Calu3 (cell line): ENCODE measurements at regions not wholly inside any gene's neighbourhood (a gene's known extent, or its start where the extent isn't known, plus 50 kb on each side); places are given as distances from the start of the nearest gene placed in this dataset.

ENCODE experiments used
- BruUV-seq: library from RNA; stranded (reverse); fragments of 400-500 nt; replicated peaks from 2 replicates; lab custom pipeline; 2021; lab: Mats Ljungman, UMichigan
- CTCF ChIA-PET: fragments of 300-600 bp; sonication (Branson Sonifier 250); formaldehyde crosslinking; loops from one replicate; lab custom pipeline; 2022; ENCODE audit warnings: antibody characterized with exemption; lab: Charles Lee
- DNase-seq: peaks from one replicate; pipeline ENCODE4 v3.0.0; 2022
- H3K27ac Mint-ChIP-seq: one replicate; pipeline ENCODE4 v1.8.0; 2022; ENCODE audit warnings: mixed read lengths; ENCODE audit not compliant: unreplicated experiment
- H3K27me3 Mint-ChIP-seq: one replicate; pipeline ENCODE4 v1.8.0; 2022; ENCODE audit warnings: mixed read lengths; ENCODE audit not compliant: unreplicated experiment
- H3K36me3 Mint-ChIP-seq: one replicate; pipeline ENCODE4 v1.8.0; 2022; ENCODE audit warnings: mild to moderate bottlenecking, moderate library complexity, mixed read lengths; ENCODE audit not compliant: insufficient read depth, unreplicated experiment
- H3K4me1 Mint-ChIP-seq: one replicate; pipeline ENCODE4 v1.8.0; 2022; ENCODE audit warnings: mild to moderate bottlenecking, low read depth, mixed read lengths; ENCODE audit not compliant: unreplicated experiment
- H3K4me3 Mint-ChIP-seq: one replicate; pipeline ENCODE4 v1.8.0; 2022; ENCODE audit warnings: mild to moderate bottlenecking, low read depth, moderate library complexity, mixed read lengths; ENCODE audit not compliant: unreplicated experiment
- H3K9me3 Mint-ChIP-seq: one replicate; pipeline ENCODE4 v1.8.0; 2022; ENCODE audit warnings: low read depth, mixed read lengths; ENCODE audit not compliant: unreplicated experiment
- intact Hi-C: fragments of 100-400 bp; cut with micrococcal nuclease; formaldehyde crosslinking; loops from one replicate; pipeline ENCODE4 v1.10.0; 2022; ENCODE audit not compliant: unreplicated experiment
- TF ChIP-seq, protein P1 (sequence below): fragments of 200-600 bp; IDR thresholded peaks from one replicate; pipeline ENCODE4 v1.8.0; 2022; ENCODE audit warnings: antibody characterized with exemption; ENCODE audit not compliant: unreplicated experiment

- Mint-ChIP-seq H3K4me3 (no peak overlapping the region), H3K4me1 (no peaks in the 10 kb centered on the region), H3K27me3 (peaks cover 27% of the 10 kb centered on the region), H3K9me3 (no peaks in the 10 kb centered on the region), H3K27ac (no peak overlapping the region), H3K36me3 (no peaks in the 10 kb centered on the region)
- TF ChIP-seq, protein P1, sequence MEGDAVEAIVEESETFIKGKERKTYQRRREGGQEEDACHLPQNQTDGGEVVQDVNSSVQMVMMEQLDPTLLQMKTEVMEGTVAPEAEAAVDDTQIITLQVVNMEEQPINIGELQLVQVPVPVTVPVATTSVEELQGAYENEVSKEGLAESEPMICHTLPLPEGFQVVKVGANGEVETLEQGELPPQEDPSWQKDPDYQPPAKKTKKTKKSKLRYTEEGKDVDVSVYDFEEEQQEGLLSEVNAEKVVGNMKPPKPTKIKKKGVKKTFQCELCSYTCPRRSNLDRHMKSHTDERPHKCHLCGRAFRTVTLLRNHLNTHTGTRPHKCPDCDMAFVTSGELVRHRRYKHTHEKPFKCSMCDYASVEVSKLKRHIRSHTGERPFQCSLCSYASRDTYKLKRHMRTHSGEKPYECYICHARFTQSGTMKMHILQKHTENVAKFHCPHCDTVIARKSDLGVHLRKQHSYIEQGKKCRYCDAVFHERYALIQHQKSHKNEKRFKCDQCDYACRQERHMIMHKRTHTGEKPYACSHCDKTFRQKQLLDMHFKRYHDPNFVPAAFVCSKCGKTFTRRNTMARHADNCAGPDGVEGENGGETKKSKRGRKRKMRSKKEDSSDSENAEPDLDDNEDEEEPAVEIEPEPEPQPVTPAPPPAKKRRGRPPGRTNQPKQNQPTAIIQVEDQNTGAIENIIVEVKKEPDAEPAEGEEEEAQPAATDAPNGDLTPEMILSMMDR: no peak
- intact Hi-C loops: no loop called here
- DNase-seq: no peak
- CTCF ChIA-PET: no interaction called here
- BruUV-seq: no TSS peak
These were observed 105.5 kb upstream of the ACO1 start for GRCh38 chr9:32278991-32279390.

DNA sequence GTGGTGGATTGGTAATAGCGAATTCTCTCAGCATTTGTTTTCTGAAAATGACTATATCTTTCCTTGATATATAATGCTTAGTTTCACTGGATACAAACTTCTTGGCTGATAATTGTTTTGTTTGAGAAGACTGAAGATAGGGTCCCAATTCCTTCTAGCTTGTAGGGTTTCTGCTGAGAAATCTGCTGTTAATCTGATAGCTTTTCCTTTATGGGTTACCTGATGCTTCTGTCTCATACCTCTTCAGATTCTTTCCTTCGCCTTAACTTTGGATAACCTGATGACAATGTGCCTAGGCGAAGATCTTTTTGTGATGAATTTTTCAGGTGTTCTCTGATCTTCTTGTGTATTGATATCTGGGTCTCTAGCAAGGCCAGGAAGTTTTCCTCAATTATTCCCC lies 94.7 kb upstream of the ACO1 start:
- Mint-ChIP-seq H3K4me3 (no peak overlapping the region), H3K36me3 (no peaks in the 10 kb centered on the region), H3K27ac (no peak overlapping the region), H3K4me1 (no peaks in the 10 kb centered on the region), H3K27me3 (peaks cover 34% of the 10 kb centered on the region), H3K9me3 (no peaks in the 10 kb centered on the region)
- BruUV-seq: no TSS peak
- no peak for DNase-seq
- CTCF ChIA-PET: no interaction called here
- intact Hi-C loops: no loop called here
- TF ChIP-seq, protein P1: no peak

- CTCF ChIA-PET: no interaction called here
- peaks cover 33% of the 10 kb centered on the region for H3K27me3 Mint-ChIP-seq
- DNase-seq: no peak
- H3K4me3 Mint-ChIP-seq: no peak overlapping the region
- BruUV-seq: no TSS peak
- H3K27ac Mint-ChIP-seq: no peak overlapping the region
- intact Hi-C loops: no loop called here
- H3K9me3 Mint-ChIP-seq: no peaks in the 10 kb centered on the region
- no peaks in the 10 kb centered on the region for H3K36me3 Mint-ChIP-seq
- TF ChIP-seq, protein P1: no peak
- H3K4me1 Mint-ChIP-seq: no peaks in the 10 kb centered on the region
These were observed 93.1 kb upstream of the ACO1 start for GRCh38 chr9:32291370-32291769.

DNA sequence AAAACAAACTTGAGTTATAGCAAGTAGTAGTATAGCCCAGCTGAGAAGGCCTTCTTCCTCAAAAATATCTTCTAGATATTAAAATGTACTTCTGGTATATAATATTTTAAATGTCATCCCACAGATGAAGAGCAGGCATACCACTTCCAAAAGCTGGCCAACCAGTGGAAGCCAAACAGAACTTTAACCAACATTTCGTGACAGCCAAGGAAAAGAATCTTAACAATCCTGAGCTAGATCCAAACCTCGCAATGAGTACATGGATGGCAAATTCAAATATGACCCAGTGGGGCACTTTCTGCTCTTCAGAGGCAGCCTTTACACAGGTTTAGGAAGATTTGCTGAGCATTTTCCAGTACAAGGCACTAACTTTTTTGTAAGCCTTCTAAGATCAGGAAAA lies 91.8 kb upstream of the ACO1 start:
- H3K27me3 Mint-ChIP-seq: peaks cover 20% of the 10 kb centered on the region
- BruUV-seq: no TSS peak
- CTCF ChIA-PET: no interaction called here
- TF ChIP-seq, protein P1: no peak
- H3K4me1 Mint-ChIP-seq: no peaks in the 10 kb centered on the region
- intact Hi-C loops: no loop called here
- H3K36me3 Mint-ChIP-seq: no peaks in the 10 kb centered on the region
- no peak overlapping the region for H3K27ac Mint-ChIP-seq
- no peak overlapping the region for H3K4me3 Mint-ChIP-seq
- no peak for DNase-seq
- no peaks in the 10 kb centered on the region for H3K9me3 Mint-ChIP-seq
